NT2/D1 (cell line): ENCODE measurements at regions not wholly inside any gene's neighbourhood (a gene's known extent, or its start where the extent isn't known, plus 50 kb on each side); places are given as distances from the start of the nearest gene placed in this dataset.

Experiments
- SUZ12 ChIP-seq: IDR thresholded peaks from 2 replicates; pipeline ENCODE4 v1.6.1; 2011; ENCODE audit not compliant: insufficient read length, insufficient read depth; ENCODE audit errors: extremely low read depth
- YY1 ChIP-seq: IDR thresholded peaks from 2 replicates; pipeline ENCODE4 v1.6.1; 2011; ENCODE audit not compliant: insufficient read length, insufficient read depth
- ZNF274 ChIP-seq: IDR thresholded peaks from 2 replicates; pipeline ENCODE4 v1.6.1; 2011; ENCODE audit warnings: mild to moderate bottlenecking, low read depth, low read length

DNA sequence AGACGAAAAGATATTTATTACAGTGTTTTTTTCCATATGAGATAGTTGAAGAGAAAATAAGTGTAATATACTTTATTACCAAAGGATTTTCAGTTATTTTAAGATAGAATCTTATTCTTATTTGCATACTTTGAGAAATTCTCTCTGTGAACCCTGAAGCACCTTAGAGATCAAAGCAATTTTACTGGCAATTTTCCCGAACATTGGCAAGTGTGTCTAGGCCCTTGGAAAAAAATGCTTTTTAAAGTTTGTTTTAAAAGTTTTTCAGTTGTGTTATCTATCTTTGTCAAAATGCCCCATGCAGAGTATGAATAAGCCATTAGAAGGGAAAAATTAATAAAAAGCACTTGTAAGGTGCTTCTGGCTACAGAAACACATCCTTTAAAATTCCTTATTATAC is 276.8 kb upstream of the HSF2 start:
- TF ChIP-seq YY1 (no peak), ZNF274 (no peak), SUZ12 (no peak)
